OCI-LY1 (cell line): ENCODE measurements at regions not wholly inside any gene's neighbourhood (a gene's known extent, or its start where the extent isn't known, plus 50 kb on each side); places are given as distances from the start of the nearest gene placed in this dataset.

Source experiments
- H2AFZ ChIP-seq: fragments of 200-600 bp; sonication (generic), shearing (Covaris generic); 2 replicates; pipeline ENCODE4 v1.6.0; 2014; ENCODE audit warnings: antibody characterized with exemption, mild to moderate bottlenecking, low read length
- H3F3A ChIP-seq: fragments of 200-600 bp; sonication (generic), shearing (Covaris generic); 2 replicates; pipeline ENCODE4 v1.6.0; 2014; ENCODE audit warnings: mild to moderate bottlenecking, antibody characterized with exemption, low read length, moderate library complexity; ENCODE audit not compliant: insufficient read depth
- H3K27ac ChIP-seq: fragments of 200-600 bp; sonication (generic); 2 replicates; pipeline ENCODE4 v1.5.1; 2014; ENCODE audit warnings: low read length, mixed run types, mild to moderate bottlenecking, low read depth; ENCODE audit not compliant: poor library complexity, severe bottlenecking
- H3K27me3 ChIP-seq: fragments of 200-600 bp; sonication (generic); 2 replicates; pipeline ENCODE4 v1.6.0; 2014; ENCODE audit warnings: antibody characterized with exemption, mild to moderate bottlenecking, low read length, moderate library complexity; ENCODE audit not compliant: insufficient read depth
- H3K36me3 ChIP-seq: fragments of 200-600 bp; sonication (generic); 2 replicates; pipeline ENCODE4 v1.6.1; 2014; ENCODE audit warnings: mild to moderate bottlenecking, antibody characterized with exemption, low read length, moderate library complexity, mixed read lengths; ENCODE audit not compliant: insufficient read depth
- H3K4me1 ChIP-seq: fragments of 200-600 bp; sonication (generic); 2 replicates; pipeline ENCODE4 v1.5.1; 2014; ENCODE audit warnings: mild to moderate bottlenecking, low read length, moderate library complexity; ENCODE audit not compliant: insufficient read depth, severe bottlenecking
- H3K4me2 ChIP-seq: fragments of 200-600 bp; sonication (generic), shearing (Covaris generic); 2 replicates; pipeline ENCODE4 v1.6.1; 2014; ENCODE audit warnings: low read length
- H3K4me3 ChIP-seq: fragments of 200-600 bp; sonication (generic); 2 replicates; pipeline ENCODE4 v1.5.1; 2014; ENCODE audit warnings: low read length, low read depth, mild to moderate bottlenecking, mixed read lengths; ENCODE audit not compliant: poor library complexity, severe bottlenecking
- H3K79me2 ChIP-seq: fragments of 200-600 bp; shearing (Covaris generic); 2 replicates; pipeline ENCODE4 v1.6.1; 2016; ENCODE audit warnings: mixed run types, low read length, mixed read lengths; ENCODE audit not compliant: insufficient read depth
- H3K9ac ChIP-seq: fragments of 200-600 bp; sonication (generic), shearing (Covaris generic); 2 replicates; pipeline ENCODE4 v1.6.1; 2014; ENCODE audit warnings: mild to moderate bottlenecking, low read length, mixed read lengths
- H3K9me2 ChIP-seq: fragments of 200-600 bp; sonication (generic), shearing (Covaris generic); 2 replicates; pipeline ENCODE4 v1.6.1; 2014; ENCODE audit warnings: low read depth, mild to moderate bottlenecking, low read length, mixed read lengths
- H3K9me3 ChIP-seq: fragments of 200-600 bp; shearing (Covaris generic); 2 replicates; pipeline ENCODE4 v1.6.1; 2014; ENCODE audit warnings: low read length, mixed read lengths
- H4K20me1 ChIP-seq: fragments of 200-600 bp; sonication (generic), shearing (Covaris generic); 2 replicates; pipeline ENCODE4 v1.6.0; 2016; ENCODE audit warnings: mild to moderate bottlenecking, low read length; ENCODE audit not compliant: insufficient read depth
- EZH2 ChIP-seq: fragments of 200-600 bp; sonication (generic), shearing (Covaris generic); IDR thresholded peaks from 2 replicates; pipeline ENCODE4 v1.8.0; 2017; ENCODE audit warnings: borderline replicate concordance, mixed run types, mild to moderate bottlenecking, antibody characterized with exemption, low read length, moderate library complexity, mixed read lengths
- TF ChIP-seq, protein P1 (sequence below): fragments of 200-600 bp; sonication (generic), shearing (Covaris generic); IDR thresholded peaks from 2 replicates; pipeline ENCODE4 v1.5.1; 2017; ENCODE audit warnings: mild to moderate bottlenecking, antibody characterized with exemption, low read length, moderate library complexity, mixed read lengths

GRCh38 chr5:29852329-29852728 lies 1341.2 kb upstream of the CDH6 start:
- Histone ChIP-seq H3K4me3 (no peak overlapping the region), H3K4me2 (no peak overlapping the region), H2AFZ (no peak overlapping the region), H3K27me3 (no peaks in the 10 kb centered on the region), H3K9me3 (no peaks in the 10 kb centered on the region), H3K9me2 (no peaks in the 10 kb centered on the region), H3K4me1 (no peaks in the 10 kb centered on the region), H3K9ac (no peak overlapping the region), H3K27ac (no peak overlapping the region), H3K36me3 (no peaks in the 10 kb centered on the region), H3F3A (no peaks in the 10 kb centered on the region), H4K20me1 (no peaks in the 10 kb centered on the region), H3K79me2 (no peaks in the 10 kb centered on the region)
- TF ChIP-seq EZH2 = no peak
- TF ChIP-seq, protein P1, sequence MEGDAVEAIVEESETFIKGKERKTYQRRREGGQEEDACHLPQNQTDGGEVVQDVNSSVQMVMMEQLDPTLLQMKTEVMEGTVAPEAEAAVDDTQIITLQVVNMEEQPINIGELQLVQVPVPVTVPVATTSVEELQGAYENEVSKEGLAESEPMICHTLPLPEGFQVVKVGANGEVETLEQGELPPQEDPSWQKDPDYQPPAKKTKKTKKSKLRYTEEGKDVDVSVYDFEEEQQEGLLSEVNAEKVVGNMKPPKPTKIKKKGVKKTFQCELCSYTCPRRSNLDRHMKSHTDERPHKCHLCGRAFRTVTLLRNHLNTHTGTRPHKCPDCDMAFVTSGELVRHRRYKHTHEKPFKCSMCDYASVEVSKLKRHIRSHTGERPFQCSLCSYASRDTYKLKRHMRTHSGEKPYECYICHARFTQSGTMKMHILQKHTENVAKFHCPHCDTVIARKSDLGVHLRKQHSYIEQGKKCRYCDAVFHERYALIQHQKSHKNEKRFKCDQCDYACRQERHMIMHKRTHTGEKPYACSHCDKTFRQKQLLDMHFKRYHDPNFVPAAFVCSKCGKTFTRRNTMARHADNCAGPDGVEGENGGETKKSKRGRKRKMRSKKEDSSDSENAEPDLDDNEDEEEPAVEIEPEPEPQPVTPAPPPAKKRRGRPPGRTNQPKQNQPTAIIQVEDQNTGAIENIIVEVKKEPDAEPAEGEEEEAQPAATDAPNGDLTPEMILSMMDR = no peak

DNA sequence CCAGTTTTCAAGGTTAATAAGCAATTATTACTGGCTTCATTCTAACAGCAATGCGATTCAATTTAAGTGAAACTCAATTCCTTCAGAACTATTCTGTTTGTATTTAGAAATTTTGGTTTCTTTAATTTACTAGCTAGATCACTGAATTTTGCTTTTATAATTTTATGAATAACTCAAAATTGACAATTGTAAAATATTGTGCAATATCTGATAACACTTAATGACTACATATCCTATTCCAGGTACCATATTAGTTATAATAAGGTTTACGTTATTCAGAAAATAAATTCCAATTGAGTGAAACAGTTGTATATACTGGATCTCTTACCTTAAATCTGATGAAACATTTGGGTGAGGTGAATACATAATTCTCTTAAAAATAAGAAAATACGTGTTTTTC lies 1348.3 kb upstream of the CDH6 start:
- Histone ChIP-seq H3K36me3 (no peaks in the 10 kb centered on the region), H3K4me1 (no peaks in the 10 kb centered on the region), H3K27ac (no peak overlapping the region), H3K9me2 (no peaks in the 10 kb centered on the region), H3K9me3 (no peaks in the 10 kb centered on the region), H3F3A (no peaks in the 10 kb centered on the region), H4K20me1 (no peaks in the 10 kb centered on the region), H3K9ac (no peak overlapping the region), H2AFZ (no peak overlapping the region), H3K4me2 (no peak overlapping the region), H3K79me2 (no peaks in the 10 kb centered on the region), H3K4me3 (no peak overlapping the region), H3K27me3 (no peaks in the 10 kb centered on the region)
- TF ChIP-seq EZH2 = no peak
- TF ChIP-seq, protein P1 = no peak

- Histone ChIP-seq H3K36me3 (no peaks in the 10 kb centered on the region), H3K9ac (no peak overlapping the region), H3F3A (no peaks in the 10 kb centered on the region), H3K4me1 (no peaks in the 10 kb centered on the region), H4K20me1 (no peaks in the 10 kb centered on the region), H3K9me3 (no peaks in the 10 kb centered on the region), H3K4me3 (no peak overlapping the region), H3K27me3 (no peaks in the 10 kb centered on the region), H3K9me2 (no peaks in the 10 kb centered on the region), H3K27ac (no peak overlapping the region), H3K79me2 (no peaks in the 10 kb centered on the region), H2AFZ (no peak overlapping the region), H3K4me2 (no peak overlapping the region)
- TF ChIP-seq EZH2 = no peak
- TF ChIP-seq, protein P1 = no peak
Measured at GRCh38 chr5:29833394-29833793, 1360.1 kb upstream of the CDH6 start.
